ENCODE measurements at regions not wholly inside any gene's neighbourhood (a gene's known extent, or its start where the extent isn't known, plus 50 kb on each side); places are given as distances from the start of the nearest gene placed in this dataset.

DNA sequence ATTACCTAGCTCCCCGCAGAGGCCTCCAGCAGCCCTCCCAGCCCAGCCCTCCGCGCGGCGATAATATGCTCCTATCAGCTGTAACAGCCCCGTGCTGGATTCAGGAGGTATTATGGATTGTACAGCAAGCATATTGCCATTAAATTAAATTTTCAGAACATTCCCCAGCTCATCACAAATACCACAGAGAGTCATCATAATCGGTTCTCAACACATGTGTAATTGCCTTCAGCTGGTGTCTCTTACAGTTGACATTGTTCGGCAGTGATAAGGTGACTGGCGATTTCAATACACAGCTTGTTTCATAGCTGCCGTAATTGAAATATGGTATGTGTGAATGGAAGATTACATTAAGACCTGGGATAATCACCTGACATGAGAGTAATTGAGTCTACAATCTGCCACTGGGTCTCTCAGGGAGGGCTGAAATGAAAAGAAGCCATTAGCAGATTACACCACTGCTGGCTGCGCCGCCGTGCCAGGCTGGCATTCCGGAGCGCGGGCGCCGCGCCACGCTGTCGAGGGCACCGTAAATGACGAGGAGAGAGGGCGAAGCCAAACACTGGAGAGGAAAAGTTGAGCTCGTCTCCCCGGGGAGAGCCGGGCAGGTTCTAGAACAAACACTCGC, 549.4 kb upstream of the SALL3 start:
- TF ChIP-seq, protein P1, sequence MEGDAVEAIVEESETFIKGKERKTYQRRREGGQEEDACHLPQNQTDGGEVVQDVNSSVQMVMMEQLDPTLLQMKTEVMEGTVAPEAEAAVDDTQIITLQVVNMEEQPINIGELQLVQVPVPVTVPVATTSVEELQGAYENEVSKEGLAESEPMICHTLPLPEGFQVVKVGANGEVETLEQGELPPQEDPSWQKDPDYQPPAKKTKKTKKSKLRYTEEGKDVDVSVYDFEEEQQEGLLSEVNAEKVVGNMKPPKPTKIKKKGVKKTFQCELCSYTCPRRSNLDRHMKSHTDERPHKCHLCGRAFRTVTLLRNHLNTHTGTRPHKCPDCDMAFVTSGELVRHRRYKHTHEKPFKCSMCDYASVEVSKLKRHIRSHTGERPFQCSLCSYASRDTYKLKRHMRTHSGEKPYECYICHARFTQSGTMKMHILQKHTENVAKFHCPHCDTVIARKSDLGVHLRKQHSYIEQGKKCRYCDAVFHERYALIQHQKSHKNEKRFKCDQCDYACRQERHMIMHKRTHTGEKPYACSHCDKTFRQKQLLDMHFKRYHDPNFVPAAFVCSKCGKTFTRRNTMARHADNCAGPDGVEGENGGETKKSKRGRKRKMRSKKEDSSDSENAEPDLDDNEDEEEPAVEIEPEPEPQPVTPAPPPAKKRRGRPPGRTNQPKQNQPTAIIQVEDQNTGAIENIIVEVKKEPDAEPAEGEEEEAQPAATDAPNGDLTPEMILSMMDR (IDR thresholded peaks at IDR 0.05; ENCODE audit: poor library complexity, severe bottlenecking): no peak
- TF ChIP-seq POLR2AphosphoS5 (IDR thresholded peaks at IDR 0.05) (peak; percentile 78), EZH2 (IDR thresholded peaks at IDR 0.05; ENCODE audit: borderline replicate concordance, insufficient read depth, low read length, poor library complexity, severe bottlenecking) (no peak), EP300 (conservative IDR thresholded peaks at IDR 0.05; ENCODE audit: poor library complexity, severe bottlenecking) (peak; percentile 72), MXI1 (conservative IDR thresholded peaks at IDR 0.05; ENCODE audit: poor library complexity, severe bottlenecking) (no peak), TAF1 (IDR thresholded peaks at IDR 0.05; ENCODE audit: low read depth) (no peak), RAD21 (conservative IDR thresholded peaks at IDR 0.05) (peak; percentile 39)
- TF ChIP-seq, protein P2, sequence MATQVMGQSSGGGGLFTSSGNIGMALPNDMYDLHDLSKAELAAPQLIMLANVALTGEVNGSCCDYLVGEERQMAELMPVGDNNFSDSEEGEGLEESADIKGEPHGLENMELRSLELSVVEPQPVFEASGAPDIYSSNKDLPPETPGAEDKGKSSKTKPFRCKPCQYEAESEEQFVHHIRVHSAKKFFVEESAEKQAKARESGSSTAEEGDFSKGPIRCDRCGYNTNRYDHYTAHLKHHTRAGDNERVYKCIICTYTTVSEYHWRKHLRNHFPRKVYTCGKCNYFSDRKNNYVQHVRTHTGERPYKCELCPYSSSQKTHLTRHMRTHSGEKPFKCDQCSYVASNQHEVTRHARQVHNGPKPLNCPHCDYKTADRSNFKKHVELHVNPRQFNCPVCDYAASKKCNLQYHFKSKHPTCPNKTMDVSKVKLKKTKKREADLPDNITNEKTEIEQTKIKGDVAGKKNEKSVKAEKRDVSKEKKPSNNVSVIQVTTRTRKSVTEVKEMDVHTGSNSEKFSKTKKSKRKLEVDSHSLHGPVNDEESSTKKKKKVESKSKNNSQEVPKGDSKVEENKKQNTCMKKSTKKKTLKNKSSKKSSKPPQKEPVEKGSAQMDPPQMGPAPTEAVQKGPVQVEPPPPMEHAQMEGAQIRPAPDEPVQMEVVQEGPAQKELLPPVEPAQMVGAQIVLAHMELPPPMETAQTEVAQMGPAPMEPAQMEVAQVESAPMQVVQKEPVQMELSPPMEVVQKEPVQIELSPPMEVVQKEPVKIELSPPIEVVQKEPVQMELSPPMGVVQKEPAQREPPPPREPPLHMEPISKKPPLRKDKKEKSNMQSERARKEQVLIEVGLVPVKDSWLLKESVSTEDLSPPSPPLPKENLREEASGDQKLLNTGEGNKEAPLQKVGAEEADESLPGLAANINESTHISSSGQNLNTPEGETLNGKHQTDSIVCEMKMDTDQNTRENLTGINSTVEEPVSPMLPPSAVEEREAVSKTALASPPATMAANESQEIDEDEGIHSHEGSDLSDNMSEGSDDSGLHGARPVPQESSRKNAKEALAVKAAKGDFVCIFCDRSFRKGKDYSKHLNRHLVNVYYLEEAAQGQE (IDR thresholded peaks at IDR 0.05; ENCODE audit: borderline replicate concordance): no peak
